GM12873 (cell line): ENCODE measurements at regions not wholly inside any gene's neighbourhood (a gene's known extent, or its start where the extent isn't known, plus 50 kb on each side); places are given as distances from the start of the nearest gene placed in this dataset.

ENCODE experiments used
- TF ChIP-seq, protein P1 (sequence below): IDR thresholded peaks from 2 replicates; pipeline ENCODE4 v1.5.1; 2012; ENCODE audit warnings: low read depth, mild to moderate bottlenecking, moderate library complexity, low read length, control low read depth; ENCODE audit not compliant: insufficient read depth; ENCODE audit errors: missing control alignments

DNA sequence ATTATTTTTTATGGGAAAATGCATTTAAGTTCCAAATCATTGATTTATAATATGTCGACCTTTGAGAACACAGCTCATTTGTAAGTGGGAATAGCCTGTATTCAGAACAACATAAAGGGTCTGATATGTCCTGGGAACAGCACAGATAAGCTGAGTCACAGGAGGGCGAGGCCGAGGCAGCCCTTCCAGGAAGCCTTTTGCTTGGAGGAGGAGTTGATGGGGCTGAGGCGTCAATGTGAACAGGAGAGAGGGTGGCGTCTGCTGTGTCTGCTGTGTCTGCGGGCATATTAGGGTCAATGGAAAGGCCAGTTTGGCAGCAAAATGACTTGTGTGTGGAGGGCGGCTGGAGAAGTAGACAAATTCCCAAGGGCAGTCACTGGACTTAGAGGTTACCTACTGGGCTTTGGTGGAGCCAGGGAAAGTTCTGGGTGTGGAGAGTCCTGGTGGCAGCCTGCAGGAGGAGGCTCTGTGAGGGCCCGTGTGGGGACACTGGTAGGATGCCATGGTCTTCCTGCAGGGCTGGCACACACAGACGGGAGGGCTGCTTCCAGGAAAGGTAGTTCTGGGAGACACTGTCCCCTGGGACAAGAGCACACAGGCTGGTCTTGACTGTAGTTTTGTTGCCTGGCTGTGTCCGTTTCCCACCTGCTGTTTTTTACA lies 128.1 kb downstream of the GLI2 start:
- TF ChIP-seq, protein P1, sequence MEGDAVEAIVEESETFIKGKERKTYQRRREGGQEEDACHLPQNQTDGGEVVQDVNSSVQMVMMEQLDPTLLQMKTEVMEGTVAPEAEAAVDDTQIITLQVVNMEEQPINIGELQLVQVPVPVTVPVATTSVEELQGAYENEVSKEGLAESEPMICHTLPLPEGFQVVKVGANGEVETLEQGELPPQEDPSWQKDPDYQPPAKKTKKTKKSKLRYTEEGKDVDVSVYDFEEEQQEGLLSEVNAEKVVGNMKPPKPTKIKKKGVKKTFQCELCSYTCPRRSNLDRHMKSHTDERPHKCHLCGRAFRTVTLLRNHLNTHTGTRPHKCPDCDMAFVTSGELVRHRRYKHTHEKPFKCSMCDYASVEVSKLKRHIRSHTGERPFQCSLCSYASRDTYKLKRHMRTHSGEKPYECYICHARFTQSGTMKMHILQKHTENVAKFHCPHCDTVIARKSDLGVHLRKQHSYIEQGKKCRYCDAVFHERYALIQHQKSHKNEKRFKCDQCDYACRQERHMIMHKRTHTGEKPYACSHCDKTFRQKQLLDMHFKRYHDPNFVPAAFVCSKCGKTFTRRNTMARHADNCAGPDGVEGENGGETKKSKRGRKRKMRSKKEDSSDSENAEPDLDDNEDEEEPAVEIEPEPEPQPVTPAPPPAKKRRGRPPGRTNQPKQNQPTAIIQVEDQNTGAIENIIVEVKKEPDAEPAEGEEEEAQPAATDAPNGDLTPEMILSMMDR, result no peak

DNA sequence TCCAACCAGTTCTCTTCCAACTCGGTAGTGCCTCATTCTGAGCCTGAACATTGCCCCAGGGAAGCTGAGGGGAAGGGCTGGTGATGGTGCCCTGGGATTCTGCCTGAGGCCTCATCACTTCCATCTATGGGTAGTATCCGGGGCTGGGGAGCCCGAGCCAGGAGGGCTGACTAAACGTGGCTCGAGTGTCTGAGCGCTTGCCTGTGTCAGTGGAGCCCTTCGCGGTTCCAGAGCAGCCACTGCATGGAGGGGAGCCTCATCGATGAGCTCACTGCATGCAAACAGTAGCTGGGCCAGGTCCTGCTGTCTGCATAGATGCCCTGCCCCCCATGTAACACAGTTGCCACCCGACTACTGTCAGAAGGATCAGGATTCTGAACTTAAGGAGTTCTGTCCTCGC lies 129.3 kb downstream of the GLI2 start:
- TF ChIP-seq, protein P1, result no peak

DNA sequence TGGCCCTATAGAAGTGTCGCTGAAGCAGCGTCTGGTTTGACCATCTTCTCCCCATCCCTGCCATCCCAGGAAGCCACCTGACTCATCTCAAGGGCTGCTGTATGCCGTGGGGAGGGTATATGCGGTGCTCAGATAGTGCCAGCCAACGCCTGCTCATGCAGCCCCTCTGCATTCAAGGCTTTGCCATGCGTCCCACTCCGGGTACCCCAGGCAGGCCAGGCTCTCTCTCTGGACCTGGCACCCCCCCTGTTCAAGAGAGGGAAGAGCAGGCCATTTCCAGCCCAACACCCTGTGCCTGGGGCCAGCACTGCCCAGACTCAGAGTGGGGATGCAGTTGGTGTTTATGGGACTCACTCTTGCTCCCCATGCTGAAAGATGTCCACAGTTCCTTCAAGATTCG lies 130.0 kb downstream of the GLI2 start:
- TF ChIP-seq, protein P1, result no peak

DNA sequence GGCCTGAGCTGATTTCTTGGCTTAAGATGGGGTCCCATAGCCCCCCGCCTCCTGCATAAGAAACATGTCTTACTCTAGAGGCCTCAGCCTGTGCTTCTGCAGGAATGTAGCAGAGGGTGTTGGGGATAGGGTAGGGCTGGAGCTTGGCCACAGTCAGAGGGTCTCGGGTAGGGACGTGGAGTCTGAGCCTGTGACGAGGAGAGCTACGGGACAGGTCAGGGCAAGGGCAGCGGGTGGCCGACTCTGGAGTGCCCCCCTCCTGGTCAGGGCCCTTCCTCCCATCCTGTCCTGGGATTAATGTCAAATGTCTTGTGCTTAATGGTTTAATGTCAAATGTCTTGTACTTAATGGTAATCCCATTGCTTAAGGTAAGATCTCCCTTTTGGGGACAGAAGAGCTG lies 130.4 kb downstream of the GLI2 start:
- TF ChIP-seq, protein P1, result no peak

DNA sequence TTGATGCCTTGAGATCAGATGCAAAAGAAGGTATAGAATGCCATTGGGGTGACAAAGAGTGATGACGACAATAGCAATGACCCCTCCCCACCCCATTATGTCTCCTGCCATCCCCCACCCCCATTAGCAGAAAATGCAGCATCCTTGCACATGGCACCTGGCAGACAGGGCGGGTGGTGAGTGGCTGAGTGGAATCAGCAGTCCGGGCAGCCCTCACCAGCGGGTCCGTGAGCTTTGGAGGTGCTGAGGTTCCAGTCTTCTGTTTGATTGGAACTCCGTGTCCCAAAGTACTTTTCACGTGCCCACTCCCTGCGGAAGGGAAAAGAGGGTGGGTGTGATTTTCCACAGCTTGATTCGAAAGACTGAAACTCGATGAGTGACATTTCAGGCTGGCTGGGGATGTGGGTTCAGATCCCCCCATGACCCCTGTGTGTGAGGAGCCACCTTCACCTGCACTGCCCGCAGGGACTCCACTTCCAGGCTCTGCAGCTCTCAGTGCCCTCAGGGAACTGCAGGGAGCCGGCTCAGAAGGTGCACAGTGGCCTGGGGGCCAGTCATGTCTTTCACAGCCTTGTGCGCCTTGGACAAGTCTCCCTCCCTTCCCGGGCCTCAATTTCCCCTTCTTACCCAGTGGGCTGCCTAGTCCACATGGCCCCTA lies 130.9 kb downstream of the GLI2 start:
- TF ChIP-seq, protein P1, result no peak

DNA sequence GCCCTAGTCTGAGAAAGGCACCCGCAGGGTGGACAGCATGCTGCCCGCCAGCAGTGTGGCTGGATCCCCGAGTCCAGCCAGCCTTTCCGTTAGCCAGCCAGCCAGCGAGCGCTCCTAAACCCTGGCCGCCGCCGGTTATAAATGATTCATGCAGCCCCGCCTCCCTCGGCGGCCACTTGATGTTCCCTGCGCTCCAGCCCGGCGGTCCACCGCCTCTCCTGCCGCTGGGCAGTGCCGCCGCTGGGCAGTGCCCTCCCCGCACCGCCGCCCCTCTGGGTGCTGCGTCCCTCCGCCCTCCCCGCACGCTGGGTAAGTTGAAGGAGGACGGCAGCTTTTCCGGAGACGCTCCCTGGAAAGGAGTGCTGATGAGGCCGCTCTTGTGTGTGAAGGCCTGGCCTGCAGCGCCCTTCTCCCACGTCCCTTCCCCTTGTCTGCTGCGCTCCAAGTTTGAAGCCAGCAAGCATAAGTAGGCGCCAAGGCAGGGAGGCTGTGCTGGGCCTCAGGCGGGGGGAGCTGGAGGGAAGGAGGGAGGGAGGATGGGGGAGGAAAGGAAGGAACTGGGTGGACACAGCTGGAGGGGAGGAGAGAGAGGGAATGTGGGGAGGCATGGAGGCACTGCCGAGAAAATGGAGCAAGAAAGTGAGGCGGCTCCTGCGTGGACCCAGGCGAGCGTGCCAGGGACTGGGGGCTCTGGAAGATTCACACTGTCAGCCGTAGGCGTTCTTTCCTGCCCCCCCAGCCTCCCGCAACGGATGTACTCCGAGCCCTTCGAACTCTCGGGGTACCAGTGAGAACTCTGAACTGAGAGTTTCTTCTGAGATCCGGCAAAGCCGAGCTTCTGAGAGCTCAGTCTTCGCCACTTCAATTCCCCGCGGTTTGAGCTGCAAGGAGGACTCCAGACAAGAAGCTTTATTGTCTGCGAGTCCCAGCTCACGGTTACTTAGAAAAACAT lies 131.9 kb downstream of the GLI2 start:
- TF ChIP-seq, protein P1, result no peak

DNA sequence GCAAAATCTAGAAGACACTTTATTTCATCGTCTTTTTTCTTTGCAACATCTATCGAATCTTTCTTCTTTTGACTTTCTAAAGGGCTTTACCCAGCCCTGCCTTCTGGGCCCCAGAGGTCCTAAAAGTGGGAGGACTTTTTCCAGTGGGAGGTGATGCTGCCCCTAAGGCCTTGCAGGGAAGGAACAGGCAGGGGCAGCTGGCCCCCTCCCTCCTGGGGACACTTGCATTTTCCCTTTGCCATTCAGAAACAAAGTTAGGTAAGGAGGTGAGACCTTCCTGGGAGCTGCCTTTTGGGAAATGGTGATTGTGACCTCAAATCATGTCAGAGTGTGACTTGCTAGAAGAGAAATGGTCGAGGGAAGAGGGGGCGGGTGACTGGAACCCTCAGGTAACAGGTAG lies 132.7 kb downstream of the GLI2 start:
- TF ChIP-seq, protein P1, result no peak
